ENCODE measurements at regions not wholly inside any gene's neighbourhood (a gene's known extent, or its start where the extent isn't known, plus 50 kb on each side); places are given as distances from the start of the nearest gene placed in this dataset.

DNA sequence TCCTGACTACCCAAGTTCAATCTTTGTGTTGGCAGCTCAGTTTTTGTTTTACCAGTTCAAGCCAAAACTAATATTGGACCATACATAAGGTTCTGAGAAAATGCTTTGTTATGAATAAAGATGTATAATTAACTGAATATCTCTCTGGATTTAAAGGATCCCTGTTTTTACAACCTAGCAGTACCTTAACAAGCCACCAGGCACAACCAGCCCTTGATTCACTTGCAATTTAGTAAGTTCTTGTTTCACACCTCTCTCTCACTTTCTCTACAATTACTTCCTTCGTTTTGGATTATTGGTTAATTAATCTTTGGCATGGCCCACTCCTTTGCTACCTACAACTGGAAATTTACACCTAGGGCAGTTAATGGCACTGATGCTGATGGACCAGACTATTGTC lies 531.9 kb downstream of the SQOR start:
- peaks cover 40% of the 10 kb centered on the region for H3K9me3 Mint-ChIP-seq
- no peaks in the 10 kb centered on the region for H3K36me3 Mint-ChIP-seq (ENCODE audit: insufficient read depth)
- no peak overlapping the region for H3K27ac Mint-ChIP-seq (ENCODE audit: low read depth)
- H3K27me3 Mint-ChIP-seq: no peaks in the 10 kb centered on the region
- no peak for ATAC-seq (replicated peaks; ENCODE audit: extremely low read depth, poor library complexity, severe bottlenecking)
- H3K4me3 Mint-ChIP-seq: no peak overlapping the region
- no peaks in the 10 kb centered on the region for H3K4me1 Mint-ChIP-seq
- no peak for DNase-seq (ENCODE audit: low spot score in 2 of 2)

DNA sequence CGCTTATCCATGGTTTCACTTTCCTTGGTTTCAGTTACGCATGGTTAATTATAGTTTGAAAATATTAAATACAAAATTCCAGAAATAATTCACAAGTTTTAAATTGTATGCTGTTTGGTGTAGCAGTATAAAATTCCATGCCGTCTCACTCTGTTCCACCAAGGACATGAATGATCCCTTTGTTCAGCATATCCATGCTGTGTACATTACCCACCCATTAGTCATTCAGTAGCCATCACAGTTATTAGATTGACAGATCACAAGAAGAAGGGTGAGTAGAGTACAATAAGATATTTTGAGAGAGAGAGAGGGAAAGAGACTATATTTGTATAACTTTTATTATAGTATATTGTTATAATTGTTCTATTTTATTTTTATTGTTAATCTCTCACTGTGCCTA lies 535.5 kb downstream of the SQOR start:
- no peak for DNase-seq (ENCODE audit: low spot score in 2 of 2)
- Mint-ChIP-seq H3K36me3 (ENCODE audit: insufficient read depth) (no peaks in the 10 kb centered on the region), H3K4me1 (no peaks in the 10 kb centered on the region), H3K9me3 (peaks cover 40% of the 10 kb centered on the region), H3K27me3 (no peaks in the 10 kb centered on the region), H3K27ac (ENCODE audit: low read depth) (no peak overlapping the region), H3K4me3 (no peak overlapping the region)
- ATAC-seq (replicated peaks; ENCODE audit: extremely low read depth, poor library complexity, severe bottlenecking): no peak

DNA sequence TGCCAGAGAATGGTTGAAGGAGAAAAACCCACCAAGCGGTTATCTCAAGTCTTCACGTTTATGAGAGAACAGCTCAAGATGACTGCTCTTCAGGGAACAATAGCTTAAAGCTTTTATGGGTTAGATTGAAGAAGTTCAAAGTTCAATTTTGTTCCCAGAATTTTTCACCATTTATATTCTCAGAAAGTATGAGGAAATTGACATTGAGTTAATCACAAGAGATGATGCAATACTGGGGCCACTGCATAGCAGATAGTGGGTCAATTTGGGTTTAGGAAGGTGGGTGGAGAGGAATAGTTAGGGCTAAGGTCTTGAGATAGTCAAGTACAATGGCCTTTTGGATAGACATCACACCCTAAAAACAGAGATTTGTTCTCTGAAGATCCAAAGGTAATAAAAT lies 539.3 kb downstream of the SQOR start:
- ATAC-seq (replicated peaks; ENCODE audit: extremely low read depth, poor library complexity, severe bottlenecking) (no peak), DNase-seq (ENCODE audit: low spot score in 2 of 2) (no peak)
- no peaks in the 10 kb centered on the region for H3K27me3 Mint-ChIP-seq
- peaks cover 17% of the 10 kb centered on the region for H3K9me3 Mint-ChIP-seq
- H3K36me3 Mint-ChIP-seq (ENCODE audit: insufficient read depth): no peaks in the 10 kb centered on the region
- H3K4me3 Mint-ChIP-seq: no peak overlapping the region
- no peaks in the 10 kb centered on the region for H3K4me1 Mint-ChIP-seq
- H3K27ac Mint-ChIP-seq (ENCODE audit: low read depth): no peak overlapping the region

DNA sequence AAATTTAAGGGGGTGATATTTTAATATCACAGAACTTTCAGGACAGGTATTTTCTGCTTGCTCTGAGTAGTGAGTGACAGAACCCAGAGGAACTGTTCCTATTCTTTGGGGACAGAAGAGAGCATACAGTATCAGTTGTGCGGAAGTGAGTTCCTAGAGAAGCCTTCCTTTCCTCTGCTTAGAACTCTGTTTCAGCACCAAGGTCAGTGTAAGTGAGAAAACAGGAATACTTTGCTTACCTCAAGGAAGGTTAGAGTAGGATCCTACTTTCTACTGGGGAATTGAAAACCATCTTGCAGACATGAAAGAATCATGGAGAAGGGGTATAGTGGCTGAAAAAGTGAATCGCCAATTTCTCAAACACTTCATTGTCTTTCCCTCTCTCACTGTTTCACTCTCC lies 542.4 kb downstream of the SQOR start:
- ATAC-seq (replicated peaks; ENCODE audit: extremely low read depth, poor library complexity, severe bottlenecking) (no peak), DNase-seq (ENCODE audit: low spot score in 2 of 2) (no peak)
- Mint-ChIP-seq H3K9me3 (peaks cover 17% of the 10 kb centered on the region), H3K27ac (ENCODE audit: low read depth) (no peak overlapping the region), H3K4me1 (no peaks in the 10 kb centered on the region), H3K4me3 (no peak overlapping the region), H3K27me3 (no peaks in the 10 kb centered on the region), H3K36me3 (ENCODE audit: insufficient read depth) (no peaks in the 10 kb centered on the region)

DNA sequence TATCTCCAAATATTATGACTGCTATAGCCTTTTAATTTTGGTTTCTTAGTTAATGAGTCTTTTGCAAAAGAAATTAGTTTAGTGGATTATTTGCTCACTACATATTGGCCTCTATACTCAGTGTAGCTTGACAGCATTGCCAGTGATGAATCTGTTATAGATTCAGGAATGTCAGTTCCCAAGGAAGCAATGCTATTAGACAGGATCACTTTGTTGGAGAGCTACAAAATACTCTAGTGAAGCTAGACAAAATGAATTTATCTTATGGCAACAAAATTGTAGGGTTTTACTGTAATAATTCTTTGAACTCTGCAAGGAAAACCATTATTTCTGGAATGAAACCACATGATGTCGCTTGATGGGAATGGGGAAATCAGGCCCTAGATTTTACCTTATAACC lies 543.3 kb downstream of the SQOR start:
- Mint-ChIP-seq H3K27me3 (no peaks in the 10 kb centered on the region), H3K27ac (ENCODE audit: low read depth) (no peak overlapping the region), H3K4me1 (no peaks in the 10 kb centered on the region), H3K9me3 (peaks cover 20% of the 10 kb centered on the region), H3K36me3 (ENCODE audit: insufficient read depth) (no peaks in the 10 kb centered on the region), H3K4me3 (no peak overlapping the region)
- no peak for DNase-seq (ENCODE audit: low spot score in 2 of 2)
- no peak for ATAC-seq (replicated peaks; ENCODE audit: extremely low read depth, poor library complexity, severe bottlenecking)

DNA sequence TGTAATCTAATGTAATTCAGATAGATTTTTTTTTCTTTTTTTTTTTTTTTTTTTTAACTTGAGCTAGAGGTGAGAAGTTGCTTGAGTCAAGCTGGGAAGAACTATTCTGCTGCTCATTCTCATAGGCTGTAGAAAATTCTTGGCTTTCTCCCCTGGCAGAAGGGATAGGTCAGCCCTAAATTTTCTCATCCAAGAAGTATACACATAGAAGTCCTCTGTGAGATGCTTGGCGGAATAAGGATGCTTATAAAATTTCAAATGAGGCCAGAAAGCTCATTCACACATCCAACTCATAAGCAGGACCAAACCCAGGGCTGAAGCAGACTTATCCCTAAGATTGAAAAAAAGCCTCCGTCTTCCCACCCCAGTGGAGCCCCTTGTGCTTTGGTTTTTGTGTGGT lies 572.5 kb downstream of the SQOR start:
- Mint-ChIP-seq H3K27me3 (no peaks in the 10 kb centered on the region), H3K27ac (ENCODE audit: low read depth) (no peak overlapping the region), H3K9me3 (peaks cover 20% of the 10 kb centered on the region), H3K4me3 (no peak overlapping the region), H3K4me1 (no peaks in the 10 kb centered on the region), H3K36me3 (ENCODE audit: insufficient read depth) (no peaks in the 10 kb centered on the region)
- no peak for DNase-seq (ENCODE audit: low spot score in 2 of 2)
- ATAC-seq (replicated peaks; ENCODE audit: extremely low read depth, poor library complexity, severe bottlenecking): no peak

DNA sequence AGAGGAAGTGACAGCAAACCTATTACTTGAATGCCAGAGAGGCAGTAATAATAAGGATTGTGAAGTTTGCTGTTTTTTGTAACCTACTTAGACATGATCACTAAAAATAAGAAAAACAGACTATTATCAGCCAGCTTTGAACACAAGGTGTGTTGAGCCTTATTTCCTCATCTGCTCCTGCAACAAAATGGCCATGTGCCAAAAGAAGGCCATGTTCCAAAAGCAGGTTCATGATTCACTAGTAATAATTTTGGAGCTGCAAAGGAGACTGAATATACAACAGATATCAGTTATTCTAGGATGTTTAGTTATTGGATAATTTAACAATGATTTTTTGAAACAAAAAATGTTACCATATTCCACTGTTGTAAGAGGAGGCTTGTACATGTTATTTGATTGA lies 578.7 kb downstream of the SQOR start:
- H3K36me3 Mint-ChIP-seq (ENCODE audit: insufficient read depth): no peaks in the 10 kb centered on the region
- H3K4me1 Mint-ChIP-seq: no peaks in the 10 kb centered on the region
- no peak overlapping the region for H3K27ac Mint-ChIP-seq (ENCODE audit: low read depth)
- no peak for DNase-seq (ENCODE audit: low spot score in 2 of 2)
- H3K27me3 Mint-ChIP-seq: no peaks in the 10 kb centered on the region
- no peak overlapping the region for H3K4me3 Mint-ChIP-seq
- no peak for ATAC-seq (replicated peaks; ENCODE audit: extremely low read depth, poor library complexity, severe bottlenecking)
- peaks cover 26% of the 10 kb centered on the region for H3K9me3 Mint-ChIP-seq

DNA sequence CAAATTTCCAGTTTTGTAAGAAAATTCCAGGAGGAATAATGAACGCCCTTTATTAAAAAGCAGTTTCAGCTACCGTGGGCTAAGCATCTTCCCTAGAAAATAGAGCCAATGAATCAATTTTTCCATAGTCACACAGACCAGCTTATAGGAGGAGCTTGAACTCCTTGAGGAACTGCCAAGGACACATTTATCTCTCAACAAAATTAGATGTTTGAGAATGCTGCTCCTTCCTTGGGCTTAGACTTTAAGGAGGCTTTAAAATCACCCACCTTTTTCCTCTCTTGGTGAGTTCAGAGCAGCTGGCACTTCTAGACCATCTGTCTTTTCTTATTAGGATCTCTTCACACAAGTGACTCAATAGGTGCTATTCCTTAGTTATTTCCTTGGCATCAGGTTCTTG lies 588.0 kb downstream of the SQOR start:
- peaks cover 15% of the 10 kb centered on the region for H3K9me3 Mint-ChIP-seq
- no peaks in the 10 kb centered on the region for H3K36me3 Mint-ChIP-seq (ENCODE audit: insufficient read depth)
- no peaks in the 10 kb centered on the region for H3K27me3 Mint-ChIP-seq
- H3K27ac Mint-ChIP-seq (ENCODE audit: low read depth): no peak overlapping the region
- DNase-seq (ENCODE audit: low spot score in 2 of 2) (no peak), ATAC-seq (replicated peaks; ENCODE audit: extremely low read depth, poor library complexity, severe bottlenecking) (no peak)
- H3K4me3 Mint-ChIP-seq: no peak overlapping the region
- no peaks in the 10 kb centered on the region for H3K4me1 Mint-ChIP-seq

DNA sequence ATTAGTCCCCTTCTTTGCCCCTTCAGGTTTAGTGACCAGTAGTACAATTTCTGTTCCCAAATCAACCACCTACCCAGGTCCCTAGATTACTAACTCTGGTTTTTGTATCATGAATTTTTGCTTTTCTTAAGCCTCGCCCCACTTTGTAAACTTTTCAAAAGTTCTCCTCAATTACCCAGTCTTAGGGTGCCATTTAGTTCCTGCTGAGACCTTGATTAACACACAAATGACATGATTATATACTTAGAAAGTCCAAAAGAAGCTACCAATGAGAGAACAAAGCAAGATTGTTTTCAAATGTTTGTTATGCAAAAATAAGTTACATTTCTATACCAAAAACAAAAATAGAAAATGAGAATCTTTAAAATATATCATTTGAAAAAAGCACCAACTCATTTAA lies 594.4 kb downstream of the SQOR start:
- no peaks in the 10 kb centered on the region for H3K27me3 Mint-ChIP-seq
- no peaks in the 10 kb centered on the region for H3K9me3 Mint-ChIP-seq
- ATAC-seq (replicated peaks; ENCODE audit: extremely low read depth, poor library complexity, severe bottlenecking) (no peak), DNase-seq (ENCODE audit: low spot score in 2 of 2) (no peak)
- H3K4me1 Mint-ChIP-seq: no peaks in the 10 kb centered on the region
- H3K4me3 Mint-ChIP-seq: no peak overlapping the region
- H3K36me3 Mint-ChIP-seq (ENCODE audit: insufficient read depth): no peaks in the 10 kb centered on the region
- H3K27ac Mint-ChIP-seq (ENCODE audit: low read depth): no peak overlapping the region

DNA sequence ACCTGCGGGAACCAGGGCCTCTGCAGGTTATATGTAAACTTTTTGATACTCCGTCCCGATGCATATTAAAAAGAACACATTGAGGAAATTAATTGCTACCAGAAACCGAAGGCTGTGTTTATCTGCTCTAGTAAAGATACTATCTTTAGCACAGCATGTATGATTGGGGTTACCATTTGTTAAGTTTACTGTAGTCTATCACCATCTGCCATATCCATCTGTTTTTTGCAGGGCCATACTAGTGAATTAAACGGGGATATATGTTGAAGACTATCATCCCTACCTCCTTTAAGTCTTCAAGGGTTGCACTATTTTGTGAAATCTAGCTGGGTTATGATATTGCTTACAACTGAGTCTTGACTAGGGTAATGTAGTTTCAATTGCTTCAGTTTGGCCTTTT lies 597.0 kb downstream of the SQOR start:
- Mint-ChIP-seq H3K4me3 (no peak overlapping the region), H3K27ac (ENCODE audit: low read depth) (no peak overlapping the region), H3K36me3 (ENCODE audit: insufficient read depth) (no peaks in the 10 kb centered on the region), H3K9me3 (no peaks in the 10 kb centered on the region), H3K27me3 (no peaks in the 10 kb centered on the region), H3K4me1 (no peaks in the 10 kb centered on the region)
- DNase-seq (ENCODE audit: low spot score in 2 of 2) (no peak), ATAC-seq (replicated peaks; ENCODE audit: extremely low read depth, poor library complexity, severe bottlenecking) (no peak)

DNA sequence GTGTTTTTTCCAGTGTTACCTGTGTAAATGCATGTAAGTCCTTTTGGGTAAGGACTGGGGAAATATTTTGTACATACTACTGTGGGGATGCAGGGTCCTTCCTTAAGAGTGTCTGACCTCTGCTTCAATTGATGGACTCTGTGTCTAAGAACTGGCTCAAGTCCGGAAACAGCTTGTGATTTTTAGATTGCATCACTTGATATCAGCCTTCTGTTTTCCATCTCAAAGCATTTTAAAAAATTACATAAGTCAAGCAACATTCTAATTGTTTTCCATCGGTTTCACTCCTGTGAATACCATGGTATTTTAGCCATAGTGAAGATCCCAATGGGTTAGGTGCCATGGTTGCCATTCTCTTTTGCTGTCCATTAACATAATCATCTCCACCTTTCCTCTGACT lies 597.6 kb downstream of the SQOR start:
- Mint-ChIP-seq H3K27me3 (no peaks in the 10 kb centered on the region), H3K9me3 (no peaks in the 10 kb centered on the region), H3K4me3 (no peak overlapping the region), H3K27ac (ENCODE audit: low read depth) (no peak overlapping the region), H3K36me3 (ENCODE audit: insufficient read depth) (no peaks in the 10 kb centered on the region), H3K4me1 (no peaks in the 10 kb centered on the region)
- DNase-seq (ENCODE audit: low spot score in 2 of 2): no peak
- ATAC-seq (replicated peaks; ENCODE audit: extremely low read depth, poor library complexity, severe bottlenecking): no peak

DNA sequence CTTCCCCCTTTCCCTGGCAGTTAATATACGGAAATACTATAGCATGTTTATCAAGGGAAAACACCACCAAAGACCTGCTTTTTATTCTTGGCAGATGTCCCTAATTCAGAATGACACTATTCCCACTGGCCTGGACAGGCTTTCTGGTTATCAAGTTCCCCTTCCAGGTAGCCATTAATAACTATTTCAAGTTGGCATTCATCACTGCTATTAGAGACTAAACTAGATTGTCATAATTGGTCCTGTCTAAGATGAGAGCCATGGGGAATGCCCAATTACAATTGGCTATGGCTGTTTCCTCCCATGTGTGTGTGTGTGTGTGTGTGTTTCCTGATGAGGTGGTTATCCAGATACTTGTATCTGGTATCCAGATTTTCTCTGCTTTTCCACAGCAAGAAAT lies 608.1 kb downstream of the SQOR start:
- Mint-ChIP-seq H3K36me3 (ENCODE audit: insufficient read depth) (no peaks in the 10 kb centered on the region), H3K4me3 (no peak overlapping the region), H3K4me1 (no peaks in the 10 kb centered on the region), H3K9me3 (peaks cover 30% of the 10 kb centered on the region), H3K27ac (ENCODE audit: low read depth) (no peak overlapping the region), H3K27me3 (peaks cover 9% of the 10 kb centered on the region)
- ATAC-seq (replicated peaks; ENCODE audit: extremely low read depth, poor library complexity, severe bottlenecking) (no peak), DNase-seq (ENCODE audit: low spot score in 2 of 2) (no peak)

DNA sequence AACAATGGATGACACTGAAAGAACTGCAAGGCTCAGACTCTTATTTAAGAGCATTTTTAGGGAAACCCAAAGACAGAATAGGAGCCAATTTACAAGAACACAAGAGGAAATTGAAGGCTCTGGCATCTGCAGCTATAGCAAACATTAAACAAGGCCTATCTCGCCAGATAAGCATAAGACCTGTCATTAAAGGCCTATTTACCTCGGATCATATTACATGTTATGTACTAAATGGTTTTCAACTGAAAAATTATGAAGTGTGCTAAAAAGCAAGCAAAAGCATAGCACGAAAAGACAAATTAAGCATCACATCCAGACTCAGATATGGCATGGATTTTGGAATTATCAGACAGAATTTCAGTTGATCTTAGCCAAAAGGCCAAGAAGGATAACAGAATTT lies 617.1 kb downstream of the SQOR start:
- no peak for ATAC-seq (replicated peaks; ENCODE audit: extremely low read depth, poor library complexity, severe bottlenecking)
- H3K36me3 Mint-ChIP-seq (ENCODE audit: insufficient read depth): no peaks in the 10 kb centered on the region
- peaks cover 16% of the 10 kb centered on the region for H3K9me3 Mint-ChIP-seq

DNA sequence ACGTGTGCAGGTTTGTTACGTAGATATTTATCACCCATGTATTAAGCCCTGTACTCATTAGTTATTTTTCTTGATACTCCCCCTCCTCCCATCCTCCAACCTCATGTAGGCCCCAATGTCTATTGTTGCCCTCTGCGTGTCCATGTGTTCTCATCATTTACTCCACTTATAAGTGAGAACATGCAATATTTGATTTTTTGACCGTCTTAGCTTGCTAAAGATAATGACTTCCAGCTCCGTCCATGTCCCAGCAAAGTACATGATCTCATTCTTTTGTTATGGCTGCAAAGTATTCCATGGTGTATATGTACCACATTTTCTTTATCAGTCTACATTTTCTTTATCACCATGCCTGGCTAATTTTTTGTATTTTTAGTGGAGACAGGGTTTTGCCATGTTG lies 623.2 kb downstream of the SQOR start:
- DNase-seq (ENCODE audit: low spot score in 2 of 2) (no peak), ATAC-seq (replicated peaks; ENCODE audit: extremely low read depth, poor library complexity, severe bottlenecking) (no peak)
- H3K4me1 Mint-ChIP-seq: no peaks in the 10 kb centered on the region
- no peak overlapping the region for H3K27ac Mint-ChIP-seq (ENCODE audit: low read depth)
- H3K36me3 Mint-ChIP-seq (ENCODE audit: insufficient read depth): no peaks in the 10 kb centered on the region
- H3K9me3 Mint-ChIP-seq: peaks cover 13% of the 10 kb centered on the region
- H3K4me3 Mint-ChIP-seq: no peak overlapping the region
- no peaks in the 10 kb centered on the region for H3K27me3 Mint-ChIP-seq

More for the DNA sequence above, 617.1 kb downstream of the SQOR start:
- no peaks in the 10 kb centered on the region for H3K4me1 Mint-ChIP-seq
- no peaks in the 10 kb centered on the region for H3K27me3 Mint-ChIP-seq
- DNase-seq (ENCODE audit: low spot score in 2 of 2): no peak
- no peak overlapping the region for H3K4me3 Mint-ChIP-seq
- no peak overlapping the region for H3K27ac Mint-ChIP-seq (ENCODE audit: low read depth)

All from central memory CD8-positive, alpha-beta T cell (primary cell).